GM21619 (cell line): ENCODE measurements at regions not wholly inside any gene's neighbourhood (a gene's known extent, or its start where the extent isn't known, plus 50 kb on each side); places are given as distances from the start of the nearest gene placed in this dataset.
"Not testable (repeated sequence)": the region's sequence is repeated elsewhere in the genome, so short reads cannot be mapped to it uniquely, and the experiment has no call there.

Experiments used
- ATAC-seq: cut with Tn5 transposase; IDR thresholded peaks from one replicate; pipeline ENCODE4 v1.9.1; 2021; ENCODE audit not compliant: unreplicated experiment

- no peak for ATAC-seq
These were observed 55.4 kb upstream of the KLF14 start for GRCh38 chr7:130789436-130789835.

- no peak for ATAC-seq
These were observed 57.7 kb upstream of the KLF14 start for GRCh38 chr7:130791746-130792145.

- no peak for ATAC-seq
These were observed 60.0 kb upstream of the KLF14 start for GRCh38 chr7:130793855-130794618.

GRCh38 chr7:130794619-130794922, 60.6 kb upstream of the KLF14 start:
- no peak for ATAC-seq

GRCh38 chr7:130796425-130796824, 62.4 kb upstream of the KLF14 start:
- not testable (repeated sequence) for ATAC-seq

GRCh38 chr7:130803127-130803526, 69.1 kb upstream of the KLF14 start:
- no peak for ATAC-seq

GRCh38 chr7:130804220-130804619, 70.2 kb upstream of the KLF14 start:
- ATAC-seq, result no peak

GRCh38 chr7:130812819-130813218, 78.8 kb upstream of the KLF14 start:
- ATAC-seq, result not testable (repeated sequence)

- no peak for ATAC-seq
These were observed 80.8 kb upstream of the KLF14 start for GRCh38 chr7:130814778-130815335.

- ATAC-seq, result no peak
These were observed 84.0 kb upstream of the KLF14 start for GRCh38 chr7:130818056-130818455.

GRCh38 chr7:130821864-130822263, 87.9 kb upstream of the KLF14 start:
- no peak for ATAC-seq

- ATAC-seq, result no peak
These were observed 88.6 kb upstream of the KLF14 start for GRCh38 chr7:130822642-130823041.

- no peak for ATAC-seq
These were observed 89.1 kb upstream of the KLF14 start for GRCh38 chr7:130823060-130823459.

GRCh38 chr7:130825819-130826218, 91.8 kb upstream of the KLF14 start:
- no peak for ATAC-seq

GRCh38 chr7:130829415-130829814, 95.4 kb upstream of the KLF14 start:
- no peak for ATAC-seq

GRCh38 chr7:130831322-130831721, 97.3 kb upstream of the KLF14 start:
- no peak for ATAC-seq

GRCh38 chr7:130831817-130832481, 97.9 kb upstream of the KLF14 start:
- no peak for ATAC-seq

- ATAC-seq, result peak; percentile 51
These were observed 104.7 kb upstream of the KLF14 start for GRCh38 chr7:130838738-130839137.

- ATAC-seq, result no peak
These were observed 106.6 kb upstream of the KLF14 start for GRCh38 chr7:130840599-130840998.

GRCh38 chr7:130841416-130841815, 107.4 kb upstream of the KLF14 start:
- ATAC-seq, result no peak

GRCh38 chr7:130843703-130844102, 109.7 kb upstream of the KLF14 start:
- ATAC-seq, result no peak

GRCh38 chr7:130844811-130845580, 111.0 kb upstream of the KLF14 start:
- no peak for ATAC-seq
